Skin of body (tissue), 1 donor: ENCODE measurements at regions not wholly inside any gene's neighbourhood (a gene's known extent, or its start where the extent isn't known, plus 50 kb on each side); places are given as distances from the start of the nearest gene placed in this dataset.
A peak's percentile ranks its signal among the peaks of the same experiment; 100 is the strongest.
"Not testable (repeated sequence)": the region's sequence is repeated elsewhere in the genome, so short reads cannot be mapped to it uniquely, and the experiment has no call there.

ENCODE experiments used
- DNase-seq: peaks from one replicate; lab custom pipeline; 2025; lab: John Stamatoyannopoulos, UW

GRCh38 chr2:65615602-65616001 lies 183.2 kb upstream of the SPRED2 start:
- no peak for DNase-seq

- DNase-seq = no peak
Observed at GRCh38 chr2:65613968-65614555, 181.7 kb upstream of the SPRED2 start.

- DNase-seq = no peak
Observed at GRCh38 chr2:65611488-65611887, 179.1 kb upstream of the SPRED2 start.

DNA sequence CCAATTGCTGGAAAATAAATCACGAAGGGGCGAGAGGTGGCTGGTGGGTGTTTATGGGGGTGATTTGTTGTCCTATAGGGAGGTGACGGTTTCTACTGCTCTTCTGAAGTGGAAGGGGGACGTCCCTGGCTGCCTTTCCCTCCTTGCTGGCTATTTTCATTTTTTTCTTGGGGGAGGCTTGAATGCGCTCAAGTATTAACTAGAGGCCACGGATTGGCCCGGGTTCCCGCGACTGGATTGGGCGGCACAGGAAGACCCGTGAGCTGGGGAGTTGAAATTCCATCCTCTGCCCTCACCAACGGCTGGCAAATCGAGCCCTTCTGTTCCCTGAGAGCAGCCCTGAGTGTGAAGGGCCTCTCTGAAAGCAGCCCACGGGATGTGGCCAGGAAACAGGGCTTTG lies 176.5 kb upstream of the SPRED2 start:
- DNase-seq = peak; percentile 26

GRCh38 chr2:65608466-65608865 lies 176.1 kb upstream of the SPRED2 start:
- peak; percentile 8 for DNase-seq

DNA sequence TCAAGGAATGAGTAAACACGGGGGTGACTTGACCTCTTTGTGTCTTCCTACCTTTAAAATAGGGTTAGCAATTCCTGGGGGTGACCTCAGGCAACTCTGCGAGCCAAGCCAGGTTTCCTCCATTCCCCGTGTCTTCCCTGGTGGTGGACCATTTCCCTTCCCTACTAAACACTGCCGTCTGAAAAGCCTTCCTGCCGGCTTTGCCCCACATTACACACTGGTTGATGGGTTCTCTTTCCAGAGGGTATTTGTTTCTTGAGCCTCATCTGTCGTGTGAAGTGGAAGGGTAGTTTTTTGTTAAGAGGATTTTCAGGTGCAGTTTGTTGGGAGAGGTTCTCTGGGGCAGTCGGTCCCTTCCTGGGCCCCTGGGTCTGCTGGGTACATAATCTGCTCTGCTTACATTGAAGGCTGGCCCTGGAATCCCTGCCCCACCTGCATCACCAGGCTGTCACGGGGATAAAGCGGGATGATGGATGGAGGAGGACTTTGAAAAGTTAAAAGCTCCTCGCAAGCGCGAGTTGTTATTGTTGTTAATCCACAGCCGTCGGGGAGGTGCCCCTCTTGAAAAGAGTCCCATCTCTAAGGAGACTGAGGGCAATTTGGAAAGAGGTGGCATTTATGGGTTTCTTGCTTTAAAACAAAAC lies 175.4 kb upstream of the SPRED2 start:
- no peak for DNase-seq

DNA sequence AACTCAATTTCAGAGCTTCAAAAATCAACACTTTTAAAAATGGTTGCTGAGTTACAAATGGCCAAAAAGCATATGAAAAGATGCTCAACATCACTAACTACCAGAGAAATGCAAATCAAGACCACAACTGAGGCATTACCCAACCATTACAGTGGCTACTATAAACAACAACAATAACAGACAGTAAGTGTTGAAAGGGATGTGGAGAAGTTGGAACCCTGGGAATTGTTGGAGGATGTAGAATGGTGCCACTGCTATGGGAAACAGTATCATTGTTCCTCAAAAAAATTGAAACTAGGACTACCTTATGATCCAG lies 173.3 kb upstream of the SPRED2 start:
- no peak for DNase-seq

DNA sequence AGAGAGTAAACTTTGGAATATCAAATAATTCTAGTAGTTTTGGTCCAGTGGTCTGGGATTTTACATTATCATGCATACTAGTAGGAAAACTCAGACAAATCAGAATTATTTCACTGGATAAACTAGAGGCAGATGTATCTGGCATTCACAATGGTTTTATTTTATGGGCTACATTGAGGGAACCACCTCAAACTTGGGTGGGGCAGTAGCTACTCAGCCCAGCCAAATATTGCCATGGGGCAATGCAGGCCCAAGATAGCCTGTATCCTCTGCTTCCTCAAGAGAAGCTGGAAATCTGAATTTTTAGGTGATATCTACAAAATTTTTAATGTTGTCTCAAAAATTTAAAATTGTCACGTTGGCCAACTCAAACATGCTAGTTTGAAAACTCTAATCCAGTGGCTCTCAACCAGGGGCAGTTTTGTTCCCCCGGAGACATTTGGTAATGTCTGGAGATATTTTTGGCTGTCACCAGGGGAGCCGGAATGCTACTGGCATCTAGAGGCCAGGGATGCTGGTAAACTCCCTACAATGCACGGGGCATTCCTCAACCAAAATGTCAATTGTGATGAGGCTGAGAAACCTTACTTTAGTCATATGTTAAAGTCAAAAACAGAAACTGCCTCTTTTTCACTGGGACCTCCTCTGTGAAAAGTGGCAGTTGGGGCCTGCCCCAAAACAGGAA lies 172.8 kb upstream of the SPRED2 start:
- no peak for DNase-seq

DNA sequence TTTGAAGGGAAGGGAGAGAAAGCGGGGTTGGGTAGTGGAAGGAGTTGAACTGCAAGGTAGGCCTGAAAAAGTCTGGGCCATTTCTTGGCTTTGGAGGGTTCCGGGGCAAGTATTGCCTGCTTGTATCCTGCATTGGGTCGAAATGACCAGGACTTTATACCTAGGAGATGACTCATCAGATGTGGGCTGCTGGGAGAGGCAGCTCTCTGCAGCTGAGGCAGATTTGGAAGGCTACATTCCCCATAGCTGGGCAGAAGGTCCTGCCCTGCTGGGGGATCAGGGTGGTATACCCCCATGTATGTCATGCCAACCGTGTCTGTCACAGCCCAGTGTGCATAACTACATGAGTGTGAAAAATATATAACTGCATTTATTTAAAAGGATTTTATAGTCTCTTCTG lies 171.8 kb upstream of the SPRED2 start:
- no peak for DNase-seq

GRCh38 chr2:65602603-65603235 lies 170.3 kb upstream of the SPRED2 start:
- DNase-seq = no peak

GRCh38 chr2:65600871-65601270 lies 168.5 kb upstream of the SPRED2 start:
- DNase-seq = not testable (repeated sequence)

DNA sequence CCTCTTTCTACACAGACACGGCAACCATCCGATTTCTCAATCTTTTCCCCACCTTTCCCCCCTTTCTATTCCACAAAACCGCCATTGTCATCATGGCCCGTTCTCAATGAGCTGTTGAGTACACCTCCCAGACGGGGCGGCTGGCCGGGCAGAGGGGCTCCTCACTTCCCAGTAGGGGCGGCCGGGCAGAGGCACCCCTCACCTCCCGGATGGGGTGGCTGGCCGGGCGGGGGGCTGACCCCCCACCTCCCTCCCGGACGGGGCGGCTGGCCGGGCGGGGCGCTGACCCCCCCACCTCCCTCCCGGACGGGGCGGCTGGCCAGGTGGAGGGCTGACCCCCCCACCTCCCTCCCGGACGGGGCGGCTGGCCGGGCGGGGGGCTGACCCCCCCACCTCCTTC lies 168.0 kb upstream of the SPRED2 start:
- not testable (repeated sequence) for DNase-seq

GRCh38 chr2:65599693-65600092 lies 167.3 kb upstream of the SPRED2 start:
- no peak for DNase-seq

DNA sequence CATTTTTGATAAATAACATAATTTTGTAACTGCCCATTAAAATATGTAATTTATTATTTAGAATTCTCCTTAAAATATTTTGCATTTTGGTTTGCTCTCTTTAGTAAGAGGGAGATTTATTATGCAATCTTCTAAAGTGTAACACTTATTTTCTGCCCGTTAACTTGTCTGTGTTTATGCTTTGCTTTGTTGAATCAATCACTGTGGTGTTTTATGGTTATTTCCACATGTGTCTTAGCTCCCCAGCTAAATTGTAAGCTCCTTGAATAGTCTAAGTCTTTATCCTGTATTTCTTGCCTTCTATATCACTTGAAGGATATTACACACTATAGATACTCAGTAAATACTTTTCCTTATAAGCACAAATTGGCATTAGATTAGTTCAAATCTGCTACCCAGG lies 166.6 kb upstream of the SPRED2 start:
- no peak for DNase-seq

DNA sequence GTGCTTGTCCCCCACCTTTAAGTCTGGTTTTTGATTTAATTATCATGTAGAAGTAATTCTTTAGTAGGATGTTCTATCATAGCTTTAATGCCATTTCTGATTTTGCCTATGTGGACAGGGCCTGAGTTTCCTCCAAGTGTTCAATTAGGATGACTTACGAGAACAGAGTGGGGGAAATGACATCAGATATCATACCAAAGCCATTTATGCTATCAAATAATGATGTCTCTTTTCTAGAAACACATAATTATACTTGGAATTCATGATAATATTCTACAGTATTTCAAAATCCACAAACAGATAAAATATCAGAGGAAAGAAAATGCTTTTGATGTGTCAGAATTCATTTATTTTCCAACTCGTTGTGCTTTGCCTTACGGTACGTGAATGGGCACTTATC lies 165.9 kb upstream of the SPRED2 start:
- DNase-seq = no peak

DNA sequence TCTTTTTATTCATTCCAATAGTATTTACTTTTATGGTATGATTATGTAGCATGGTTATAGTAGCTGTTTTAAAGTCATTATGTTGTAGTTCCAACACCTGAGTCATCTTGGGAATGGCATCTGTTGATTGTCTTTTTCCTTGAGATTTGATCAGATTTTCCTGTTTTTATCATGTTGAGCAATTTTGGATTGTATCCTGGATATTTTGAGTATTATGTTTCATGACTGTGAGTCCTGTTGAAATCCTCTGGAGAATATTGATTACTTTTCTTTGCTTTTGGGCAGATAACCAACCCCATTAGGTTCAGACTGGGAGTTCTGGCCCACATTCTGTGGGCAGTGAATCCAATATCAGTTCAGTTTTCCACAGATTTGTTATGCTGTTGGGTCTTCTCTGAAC lies 163.2 kb upstream of the SPRED2 start:
- DNase-seq = peak; percentile 82

- no peak for DNase-seq
Observed at GRCh38 chr2:65594150-65594549, 161.8 kb upstream of the SPRED2 start.

DNA sequence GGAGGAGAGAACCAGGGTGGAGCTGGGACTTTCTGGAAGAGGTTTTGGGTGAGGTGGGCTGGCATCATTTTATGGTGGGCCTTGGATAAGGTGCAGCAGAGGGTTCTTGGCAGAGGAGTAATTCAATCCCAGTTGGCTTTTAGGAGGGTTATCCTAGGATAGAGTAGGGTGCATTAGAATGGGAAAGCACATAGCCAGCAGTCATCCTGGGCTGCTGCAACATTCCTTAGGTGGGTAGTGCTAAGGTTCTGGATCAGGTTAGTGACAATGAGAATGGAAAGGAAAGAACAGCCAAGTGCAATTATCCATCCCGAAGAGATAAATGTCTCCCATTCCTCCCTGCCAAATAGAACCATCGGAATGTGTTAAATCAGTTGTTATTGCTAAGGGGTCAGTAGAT lies 157.3 kb upstream of the SPRED2 start:
- DNase-seq = no peak

- no peak for DNase-seq
Observed at GRCh38 chr2:65587779-65588178, 155.4 kb upstream of the SPRED2 start.

- no peak for DNase-seq
Observed at GRCh38 chr2:65586516-65586915, 154.1 kb upstream of the SPRED2 start.

DNA sequence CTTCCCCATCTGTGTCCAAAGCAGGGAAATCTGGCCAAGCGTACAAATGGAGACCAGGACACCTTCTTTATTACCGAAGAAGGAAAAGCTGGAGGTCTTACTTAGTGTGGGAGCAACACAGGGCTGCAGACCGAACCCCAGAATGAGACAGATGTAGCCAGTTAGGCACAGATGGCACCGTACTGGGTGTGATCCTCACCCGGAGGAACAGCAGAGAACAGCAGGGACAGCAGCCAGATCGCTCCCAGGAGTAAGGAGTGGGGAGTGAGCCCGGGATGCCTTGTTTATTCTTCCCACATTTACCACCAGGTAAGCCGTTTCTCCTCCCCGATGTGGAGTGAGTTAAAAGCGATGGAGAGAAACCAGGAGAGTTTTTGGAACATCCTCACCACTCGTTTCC lies 150.7 kb upstream of the SPRED2 start:
- DNase-seq = no peak

DNA sequence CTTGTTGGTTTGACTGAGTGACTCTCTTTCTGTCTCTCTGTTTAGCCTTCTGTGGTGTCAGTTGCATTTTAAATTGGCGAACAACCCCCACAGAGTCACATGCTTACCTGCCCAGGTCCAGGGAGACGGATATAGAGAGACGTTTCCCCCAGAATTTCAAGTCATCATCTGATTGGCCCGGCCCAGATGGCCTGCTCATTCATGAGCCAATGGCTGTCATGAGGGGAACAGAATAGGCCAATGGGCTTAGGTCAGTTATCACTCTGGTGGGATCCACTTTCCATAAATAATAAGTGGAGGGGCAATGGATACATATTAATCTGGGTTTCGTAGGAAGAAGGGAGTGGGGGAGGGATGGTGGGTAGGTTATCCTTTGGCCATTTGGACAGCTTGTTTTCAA lies 150.0 kb upstream of the SPRED2 start:
- no peak for DNase-seq

- no peak for DNase-seq
Observed at GRCh38 chr2:65580824-65581223, 148.4 kb upstream of the SPRED2 start.
